ENCODE measurements at regions not wholly inside any gene's neighbourhood (a gene's known extent, or its start where the extent isn't known, plus 50 kb on each side); places are given as distances from the start of the nearest gene placed in this dataset.

- H3K9me1 ChIP-seq (ENCODE audit: insufficient read depth, low read length): no peaks in the 10 kb centered on the region
- no peak overlapping the region for H4K8ac ChIP-seq (ENCODE audit: low read depth in 2 of 2, low read length in 2 of 2)
- H3K9me3 ChIP-seq (ENCODE audit: control insufficient read depth, insufficient read depth, low read length): 0 out of 2 replicates have a peak, but pooled peaks cover 4% of the 10 kb centered on the region
- no peak overlapping the region for H2BK5ac ChIP-seq (ENCODE audit: low read depth, low read length, poor library complexity, severe bottlenecking)
- no peaks in the 10 kb centered on the region for H3K36me3 ChIP-seq (ENCODE audit: control insufficient read depth, insufficient read depth, low read length)
- CTCF ChIA-PET: no interaction called here
- no peak overlapping the region for H3K56ac ChIP-seq (ENCODE audit: extremely low read depth, insufficient read depth, low read length)
- no peaks in the 10 kb centered on the region for H4K20me1 ChIP-seq (ENCODE audit: insufficient read depth, low read length)
- H3K18ac ChIP-seq (ENCODE audit: low read depth, low read length): no peak overlapping the region
- DNase-seq (no peak), ATAC-seq (ENCODE audit: low read depth) (no peak)
- no peak overlapping the region for H2AK9ac ChIP-seq (replicated peaks; ENCODE audit: low read depth, low read length, poor library complexity)
- POLR2A ChIA-PET (ENCODE audit: unreplicated experiment): no interaction called here
- intact Hi-C loops (cut with micrococcal nuclease): no loop called here
- dilution Hi-C loops (cut with HindIII; ENCODE audit: low sequenced_read_pairs, unreplicated experiment): no loop called here
- H3K23ac ChIP-seq (ENCODE audit: low read depth, low read length): no peak overlapping the region
- no peak overlapping the region for H3K4me3 ChIP-seq (ENCODE audit: insufficient read depth, low read depth, low read length)
- H3K27ac ChIP-seq (ENCODE audit: insufficient read depth, low read length): no peak overlapping the region
- H3K4me2 ChIP-seq (ENCODE audit: low read depth, low read length): no peak overlapping the region
- no peak overlapping the region for H3K9ac ChIP-seq (ENCODE audit: low read depth, low read length)
- H3K27me3 ChIP-seq (ENCODE audit: control insufficient read depth, insufficient read depth, low read length): no peaks in the 10 kb centered on the region
- H2AK5ac ChIP-seq (ENCODE audit: low read depth, low read length): no peak overlapping the region
- H2BK20ac ChIP-seq (ENCODE audit: low read depth, low read length): no peak overlapping the region
- H2BK120ac ChIP-seq (ENCODE audit: low read depth, low read length): no peak overlapping the region
- H2BK15ac ChIP-seq (ENCODE audit: low read depth, low read length): no peak overlapping the region
- H3K14ac ChIP-seq (replicated peaks; ENCODE audit: low read depth, low read length): no peak overlapping the region
- in situ Hi-C loops (cut with MboI; ENCODE audit: low sequenced_read_pairs): no loop called here
- H3K4me1 ChIP-seq (ENCODE audit: control insufficient read depth, insufficient read depth, low read length): no peaks in the 10 kb centered on the region
- no peak overlapping the region for H4K91ac ChIP-seq (ENCODE audit: insufficient read depth, low read depth, low read length)
- no peak overlapping the region for H3K4ac ChIP-seq (ENCODE audit: low read depth, low read length)
- no TSS peak for BruUV-seq (replicated peaks)
- H2AFZ ChIP-seq (replicated peaks; ENCODE audit: low read length, poor library complexity): no peak overlapping the region
- H4K5ac ChIP-seq (ENCODE audit: low read depth, low read length): no peak overlapping the region
- TF ChIP-seq SMC3 (IDR thresholded peaks at IDR 0.05; ENCODE audit: low read depth, low read length) (no peak), RCOR1 (IDR thresholded peaks at IDR 0.05; ENCODE audit: insufficient replicate concordance, low read length) (no peak), BHLHE40 (IDR thresholded peaks at IDR 0.05; ENCODE audit: low read depth, low read length) (no peak), NFE2L2 (IDR thresholded peaks at IDR 0.05; ENCODE audit: low read depth, low read length) (no peak), MAFK (IDR thresholded peaks at IDR 0.05; ENCODE audit: low read depth, low read length) (no peak), MAZ (IDR thresholded peaks at IDR 0.05; ENCODE audit: borderline replicate concordance, low read depth, low read length) (no peak), CEBPB (IDR thresholded peaks at IDR 0.05; ENCODE audit: low read depth, low read length) (no peak), FOS (IDR thresholded peaks at IDR 0.05; ENCODE audit: low read depth, low read length) (no peak), POLR2A (IDR thresholded peaks at IDR 0.05; ENCODE audit: low read depth, low read length) (no peak), MXI1 (IDR thresholded peaks at IDR 0.05; ENCODE audit: borderline replicate concordance, low read depth, low read length) (no peak), CHD1 (IDR thresholded peaks at IDR 0.05; ENCODE audit: low read depth, low read length) (no peak), RAD21 (IDR thresholded peaks at IDR 0.05; ENCODE audit: low read length) (no peak), RFX5 (IDR thresholded peaks at IDR 0.05; ENCODE audit: low read depth, low read length) (no peak)
- TF ChIP-seq, protein P1, sequence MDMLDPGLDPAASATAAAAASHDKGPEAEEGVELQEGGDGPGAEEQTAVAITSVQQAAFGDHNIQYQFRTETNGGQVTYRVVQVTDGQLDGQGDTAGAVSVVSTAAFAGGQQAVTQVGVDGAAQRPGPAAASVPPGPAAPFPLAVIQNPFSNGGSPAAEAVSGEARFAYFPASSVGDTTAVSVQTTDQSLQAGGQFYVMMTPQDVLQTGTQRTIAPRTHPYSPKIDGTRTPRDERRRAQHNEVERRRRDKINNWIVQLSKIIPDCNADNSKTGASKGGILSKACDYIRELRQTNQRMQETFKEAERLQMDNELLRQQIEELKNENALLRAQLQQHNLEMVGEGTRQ (IDR thresholded peaks at IDR 0.05; ENCODE audit: low read depth, low read length): no peak
- TF ChIP-seq, protein P2, sequence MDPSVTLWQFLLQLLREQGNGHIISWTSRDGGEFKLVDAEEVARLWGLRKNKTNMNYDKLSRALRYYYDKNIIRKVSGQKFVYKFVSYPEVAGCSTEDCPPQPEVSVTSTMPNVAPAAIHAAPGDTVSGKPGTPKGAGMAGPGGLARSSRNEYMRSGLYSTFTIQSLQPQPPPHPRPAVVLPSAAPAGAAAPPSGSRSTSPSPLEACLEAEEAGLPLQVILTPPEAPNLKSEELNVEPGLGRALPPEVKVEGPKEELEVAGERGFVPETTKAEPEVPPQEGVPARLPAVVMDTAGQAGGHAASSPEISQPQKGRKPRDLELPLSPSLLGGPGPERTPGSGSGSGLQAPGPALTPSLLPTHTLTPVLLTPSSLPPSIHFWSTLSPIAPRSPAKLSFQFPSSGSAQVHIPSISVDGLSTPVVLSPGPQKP (IDR thresholded peaks at IDR 0.05; ENCODE audit: borderline replicate concordance, low read depth, low read length): no peak
- TF ChIP-seq, protein P3, sequence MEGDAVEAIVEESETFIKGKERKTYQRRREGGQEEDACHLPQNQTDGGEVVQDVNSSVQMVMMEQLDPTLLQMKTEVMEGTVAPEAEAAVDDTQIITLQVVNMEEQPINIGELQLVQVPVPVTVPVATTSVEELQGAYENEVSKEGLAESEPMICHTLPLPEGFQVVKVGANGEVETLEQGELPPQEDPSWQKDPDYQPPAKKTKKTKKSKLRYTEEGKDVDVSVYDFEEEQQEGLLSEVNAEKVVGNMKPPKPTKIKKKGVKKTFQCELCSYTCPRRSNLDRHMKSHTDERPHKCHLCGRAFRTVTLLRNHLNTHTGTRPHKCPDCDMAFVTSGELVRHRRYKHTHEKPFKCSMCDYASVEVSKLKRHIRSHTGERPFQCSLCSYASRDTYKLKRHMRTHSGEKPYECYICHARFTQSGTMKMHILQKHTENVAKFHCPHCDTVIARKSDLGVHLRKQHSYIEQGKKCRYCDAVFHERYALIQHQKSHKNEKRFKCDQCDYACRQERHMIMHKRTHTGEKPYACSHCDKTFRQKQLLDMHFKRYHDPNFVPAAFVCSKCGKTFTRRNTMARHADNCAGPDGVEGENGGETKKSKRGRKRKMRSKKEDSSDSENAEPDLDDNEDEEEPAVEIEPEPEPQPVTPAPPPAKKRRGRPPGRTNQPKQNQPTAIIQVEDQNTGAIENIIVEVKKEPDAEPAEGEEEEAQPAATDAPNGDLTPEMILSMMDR (conservative IDR thresholded peaks at IDR 0.05; ENCODE audit: low read depth, low read length): no peak
- H3K79me1 ChIP-seq (ENCODE audit: low read depth in 1 of 2, low read length in 2 of 2): no peaks in the 10 kb centered on the region
Measured at GRCh38 chr14:26990946-26991345, 393.1 kb upstream of the NOVA1 start.

Measured in IMR-90 (cell line).